H9 (cell line): ENCODE measurements at regions not wholly inside any gene's neighbourhood (a gene's known extent, or its start where the extent isn't known, plus 50 kb on each side); places are given as distances from the start of the nearest gene placed in this dataset.

Source experiments
- DNase-seq: peaks from one replicate; pipeline ENCODE4 v3.0.0-alpha.2; 2017
- H2AFZ ChIP-seq: one replicate; pipeline ENCODE4 v1.6.1; 2013; ENCODE audit warnings: mild to moderate bottlenecking, low read length, control low read depth, moderate library complexity
- H2AK5ac ChIP-seq: 2 replicates; pipeline ENCODE4 v1.6.1; 2013; ENCODE audit warnings: low read length, control low read depth, mixed read lengths; ENCODE audit not compliant: insufficient read length
- H2BK120ac ChIP-seq: one replicate; pipeline ENCODE4 v1.6.1; 2013; ENCODE audit warnings: low read depth, mild to moderate bottlenecking, low read length, control low read depth, inconsistent platforms; ENCODE audit not compliant: poor library complexity, severe bottlenecking
- H2BK12ac ChIP-seq: 2 replicates; pipeline ENCODE4 v1.6.1; 2013; ENCODE audit warnings: low read length, control low read depth, mixed read lengths, low read depth; ENCODE audit not compliant: insufficient read length
- H2BK15ac ChIP-seq: 2 replicates; pipeline ENCODE4 v1.6.1; 2013; ENCODE audit warnings: low read depth, low read length, control low read depth
- H2BK20ac ChIP-seq: one replicate; pipeline ENCODE4 v1.6.1; 2013; ENCODE audit warnings: low read depth, mild to moderate bottlenecking, low read length, control low read depth, inconsistent platforms; ENCODE audit not compliant: poor library complexity, severe bottlenecking
- H2BK5ac ChIP-seq: 2 replicates; pipeline ENCODE4 v1.6.1; 2013; ENCODE audit warnings: low read length, control low read depth, mixed read lengths; ENCODE audit not compliant: insufficient read length
- H3K14ac ChIP-seq: 2 replicates; pipeline ENCODE4 v1.6.1; 2013; ENCODE audit warnings: low read length, control low read depth; ENCODE audit not compliant: insufficient read depth
- H3K18ac ChIP-seq: 2 replicates; pipeline ENCODE4 v1.6.1; 2013; ENCODE audit warnings: low read depth, mild to moderate bottlenecking, mixed read lengths, low read length, control low read depth; ENCODE audit not compliant: insufficient read length
- H3K23ac ChIP-seq: 2 replicates; pipeline ENCODE4 v1.6.1; 2013; ENCODE audit warnings: low read length, control low read depth, mixed read lengths, low read depth; ENCODE audit not compliant: insufficient read length
- H3K23me2 ChIP-seq: 2 replicates; pipeline ENCODE4 v1.6.1; 2013; ENCODE audit warnings: low read depth, mild to moderate bottlenecking, mixed read lengths, low read length, control low read depth; ENCODE audit not compliant: insufficient read length, poor library complexity, severe bottlenecking
- H3K27ac ChIP-seq: 2 replicates; pipeline ENCODE4 v1.5.1; 2013; ENCODE audit warnings: low read length, control low read depth, mixed read lengths, low read depth; ENCODE audit not compliant: insufficient read length
- H3K27me3 ChIP-seq: 2 replicates; pipeline ENCODE4 v1.6.1; 2013; ENCODE audit warnings: low read length, control low read depth, inconsistent platforms; ENCODE audit not compliant: insufficient read depth
- H3K4ac ChIP-seq: 2 replicates; pipeline ENCODE4 v1.6.1; 2013; ENCODE audit warnings: low read depth, mild to moderate bottlenecking, control low read depth, inconsistent platforms, low read length, moderate library complexity
- H3K4me1 ChIP-seq: 2 replicates; pipeline ENCODE4 v1.6.1; 2013; ENCODE audit warnings: low read length, control low read depth, inconsistent platforms; ENCODE audit not compliant: insufficient read depth
- H3K4me2 ChIP-seq: 2 replicates; pipeline ENCODE4 v1.6.1; 2013; ENCODE audit warnings: low read length, control low read depth, mixed read lengths; ENCODE audit not compliant: insufficient read length, insufficient read depth
- H3K56ac ChIP-seq: 2 replicates; pipeline ENCODE4 v1.6.1; 2013; ENCODE audit warnings: low read depth, mild to moderate bottlenecking, mixed read lengths, low read length, control low read depth; ENCODE audit not compliant: insufficient read length
- H3K79me1 ChIP-seq: 2 replicates; pipeline ENCODE4 v1.6.1; 2013; ENCODE audit warnings: low read depth, mild to moderate bottlenecking, moderate library complexity, low read length, control low read depth, inconsistent platforms; ENCODE audit not compliant: insufficient read depth, poor library complexity, severe bottlenecking
- H3K79me2 ChIP-seq: 2 replicates; pipeline ENCODE4 v1.6.1; 2013; ENCODE audit warnings: low read length, control low read depth, inconsistent platforms; ENCODE audit not compliant: insufficient read depth
- H3K9ac ChIP-seq: 2 replicates; pipeline ENCODE4 v1.6.1; 2013; ENCODE audit warnings: low read length, control low read depth, mixed read lengths; ENCODE audit not compliant: insufficient read length; ENCODE audit errors: extremely low read depth
- H3K9me3 ChIP-seq: one replicate; pipeline ENCODE4 v1.6.1; 2013; ENCODE audit warnings: low read depth, low read length, inconsistent platforms; ENCODE audit not compliant: control insufficient read depth
- H3T11ph ChIP-seq: one replicate; pipeline ENCODE4 v1.6.1; 2013; ENCODE audit warnings: mild to moderate bottlenecking, low read length, control low read depth, inconsistent platforms
- H4K20me1 ChIP-seq: one replicate; pipeline ENCODE4 v1.6.1; 2013; ENCODE audit not compliant: control insufficient read depth, insufficient read length, insufficient read depth
- H4K5ac ChIP-seq: 2 replicates; pipeline ENCODE4 v1.6.1; 2013; ENCODE audit warnings: low read depth, mild to moderate bottlenecking, mixed read lengths, low read length, control low read depth; ENCODE audit not compliant: insufficient read length
- H4K8ac ChIP-seq: replicated peaks from 2 replicates; pipeline ENCODE4 v1.6.1; 2013; ENCODE audit warnings: low read length, control low read depth, mixed read lengths, low read depth; ENCODE audit not compliant: insufficient read length
- H4K91ac ChIP-seq: 2 replicates; pipeline ENCODE4 v1.6.1; 2013; ENCODE audit warnings: low read depth, mild to moderate bottlenecking, moderate library complexity, mixed read lengths, low read length, control low read depth; ENCODE audit not compliant: insufficient read length
- H3K27ac Mint-ChIP-seq, 3 experiments: 2 replicates in 2 of 3; 3 replicates in 1 of 3; pipeline ENCODE4 v1.8.0; 2020 to 2021; ENCODE audit warnings: mixed read lengths in 3 of 3, mild to moderate bottlenecking in 1 of 3, moderate library complexity in 1 of 3
- H3K27me3 Mint-ChIP-seq: 2 replicates; pipeline ENCODE4 v1.8.0; 2021; ENCODE audit warnings: low read depth, mild to moderate bottlenecking, moderate library complexity, mixed read lengths
- H3K36me3 Mint-ChIP-seq, 3 experiments: 2 replicates in 2 of 3; 3 replicates in 1 of 3; pipeline ENCODE4 v1.8.0; 2020 to 2021; ENCODE audit warnings: low read depth in 3 of 3, mixed read lengths in 3 of 3; ENCODE audit not compliant: insufficient read depth in 1 of 3
- H3K4me1 Mint-ChIP-seq, 2 experiments: 2 replicates each; pipeline ENCODE4 v1.8.0; 2020; ENCODE audit warnings: mixed read lengths in 2 of 2
- H3K4me3 Mint-ChIP-seq, 2 experiments: 2 replicates in 1 of 2; 3 replicates in 1 of 2; pipeline ENCODE4 v1.8.0; 2020 to 2021; ENCODE audit warnings: mild to moderate bottlenecking in 2 of 2, mixed read lengths in 2 of 2, moderate library complexity in 1 of 2
- H3K9me3 Mint-ChIP-seq, 2 experiments: 2 replicates in 1 of 2; 3 replicates in 1 of 2; pipeline ENCODE4 v1.8.0; 2020; ENCODE audit warnings: mild to moderate bottlenecking in 2 of 2, mixed read lengths in 2 of 2, moderate library complexity in 1 of 2
- WGBS: extraction: QIAGEN DNeasy Blood & Tissue Kit; methylation state at CpG from one replicate; pipeline ENCODE4 v1.1.7; 2013; ENCODE audit warnings: missing lambda C conversion rate, low lambda C conversion rate, mixed read lengths; ENCODE audit not compliant: insufficient read length; ENCODE audit errors: extremely low coverage; 5-methylcytosine and 5-hydroxymethylcytosine counted together
- TF ChIP-seq, protein P1 (sequence below): fragments of 200-600 bp; sonication (generic); conservative IDR thresholded peaks from 3 replicates; pipeline ENCODE4 v1.8.0; 2021; ENCODE audit warnings: antibody characterized with exemption, mild to moderate bottlenecking

DNA sequence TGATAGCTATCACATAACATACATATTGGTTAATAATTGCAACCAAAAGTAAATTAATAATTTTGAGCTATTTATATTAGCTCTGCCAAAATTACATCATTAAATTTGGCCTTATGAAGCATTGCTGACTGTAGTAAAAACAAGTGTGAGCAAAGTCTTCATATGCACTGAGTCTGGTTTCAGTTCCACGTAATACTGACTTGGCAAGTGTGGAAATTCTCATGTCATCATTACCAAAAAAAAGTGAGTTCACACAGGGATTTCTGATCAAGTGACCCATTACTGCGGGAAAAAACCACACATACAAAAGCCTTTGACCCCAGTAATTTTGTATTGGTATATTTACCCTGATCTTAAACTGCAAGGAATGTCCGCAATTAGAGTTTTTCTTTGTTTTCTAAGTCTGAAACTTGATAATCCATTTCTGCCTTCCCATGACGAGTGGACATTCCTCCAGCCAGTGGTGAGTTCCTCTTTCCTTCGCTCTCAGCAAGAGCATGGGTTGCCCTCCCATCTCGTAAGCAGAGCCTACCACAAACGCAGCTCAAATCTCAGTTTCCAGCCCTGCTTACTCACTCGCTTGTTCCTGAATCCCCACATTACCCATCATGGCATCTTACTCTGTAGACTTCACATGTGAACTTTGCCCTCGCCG is 220.2 kb upstream of the DMRT1 start:
- H3K18ac ChIP-seq: no peak overlapping the region
- no peak overlapping the region for H3T11ph ChIP-seq
- H4K5ac ChIP-seq: no peak overlapping the region
- no peak overlapping the region for H2BK12ac ChIP-seq
- H3K4me1 ChIP-seq: no peaks in the 10 kb centered on the region
- no CpG with 5 or more reads among the region's 10 CpGs for WGBS
- H3K56ac ChIP-seq: no peak overlapping the region
- H3K27ac Mint-ChIP-seq: no peak overlapping the region
- H3K4me1 Mint-ChIP-seq: peaks cover 6% of the 10 kb centered on the region in 2 experiments
- no peak overlapping the region for H2BK20ac ChIP-seq
- H4K91ac ChIP-seq: no peak overlapping the region
- H3K9me3 ChIP-seq: no peaks in the 10 kb centered on the region
- no peaks in the 10 kb centered on the region for H3K23me2 ChIP-seq
- H4K20me1 ChIP-seq: no peaks in the 10 kb centered on the region
- H3K27ac ChIP-seq: no peak overlapping the region
- no peaks in the 10 kb centered on the region for H3K27me3 ChIP-seq
- no peaks in the 10 kb centered on the region for H3K27me3 Mint-ChIP-seq
- no peak overlapping the region for H3K4me2 ChIP-seq
- H2AK5ac ChIP-seq: no peak overlapping the region
- no peak overlapping the region for H2BK15ac ChIP-seq
- no peak for DNase-seq
- TF ChIP-seq, protein P1, sequence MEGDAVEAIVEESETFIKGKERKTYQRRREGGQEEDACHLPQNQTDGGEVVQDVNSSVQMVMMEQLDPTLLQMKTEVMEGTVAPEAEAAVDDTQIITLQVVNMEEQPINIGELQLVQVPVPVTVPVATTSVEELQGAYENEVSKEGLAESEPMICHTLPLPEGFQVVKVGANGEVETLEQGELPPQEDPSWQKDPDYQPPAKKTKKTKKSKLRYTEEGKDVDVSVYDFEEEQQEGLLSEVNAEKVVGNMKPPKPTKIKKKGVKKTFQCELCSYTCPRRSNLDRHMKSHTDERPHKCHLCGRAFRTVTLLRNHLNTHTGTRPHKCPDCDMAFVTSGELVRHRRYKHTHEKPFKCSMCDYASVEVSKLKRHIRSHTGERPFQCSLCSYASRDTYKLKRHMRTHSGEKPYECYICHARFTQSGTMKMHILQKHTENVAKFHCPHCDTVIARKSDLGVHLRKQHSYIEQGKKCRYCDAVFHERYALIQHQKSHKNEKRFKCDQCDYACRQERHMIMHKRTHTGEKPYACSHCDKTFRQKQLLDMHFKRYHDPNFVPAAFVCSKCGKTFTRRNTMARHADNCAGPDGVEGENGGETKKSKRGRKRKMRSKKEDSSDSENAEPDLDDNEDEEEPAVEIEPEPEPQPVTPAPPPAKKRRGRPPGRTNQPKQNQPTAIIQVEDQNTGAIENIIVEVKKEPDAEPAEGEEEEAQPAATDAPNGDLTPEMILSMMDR: no peak
- no peak overlapping the region for H2BK120ac ChIP-seq
- H3K36me3 Mint-ChIP-seq: no peaks in the 10 kb centered on the region; a peak in 1 of 7 replicates
- no peak overlapping the region for H4K8ac ChIP-seq
- H3K4me3 Mint-ChIP-seq: no peak overlapping the region
- no peak overlapping the region for H2BK5ac ChIP-seq
- H2AFZ ChIP-seq: no peak overlapping the region
- H3K9me3 Mint-ChIP-seq: no peaks in the 10 kb centered on the region
- H3K4ac ChIP-seq: no peak overlapping the region
- no peak overlapping the region for H3K14ac ChIP-seq
- no peak overlapping the region for H3K23ac ChIP-seq
- H3K79me1 ChIP-seq: no peaks in the 10 kb centered on the region
- H3K9ac ChIP-seq: no peak overlapping the region
- no peaks in the 10 kb centered on the region for H3K79me2 ChIP-seq
